ENCODE measurements at regions not wholly inside any gene's neighbourhood (a gene's known extent, or its start where the extent isn't known, plus 50 kb on each side); places are given as distances from the start of the nearest gene placed in this dataset.

DNA sequence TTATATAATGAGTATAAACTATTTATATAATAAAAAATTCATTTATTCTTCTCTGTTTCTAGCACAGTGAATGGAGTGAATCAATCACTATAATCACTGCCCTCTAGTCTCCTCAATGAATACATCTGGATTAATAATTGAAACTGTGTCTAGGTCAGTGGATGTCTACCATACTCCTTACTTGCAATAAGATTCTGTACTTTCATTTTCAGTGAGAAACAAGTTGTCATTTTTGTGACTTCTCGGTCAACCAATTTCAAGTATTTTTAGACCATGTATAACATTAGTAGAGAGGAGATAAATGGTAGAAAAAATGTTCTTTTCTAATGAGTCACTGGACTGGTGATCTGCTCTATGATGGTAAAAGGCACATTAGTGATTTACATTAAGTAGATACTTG, 799.6 kb upstream of the CHAC2 start:
- Histone ChIP-seq H3K27ac (ENCODE audit: extremely low read depth, low read depth, low read length) (no peak overlapping the region), H3K9me3 (ENCODE audit: control insufficient read depth, insufficient read depth, low read depth, low read length) (no peaks in the 10 kb centered on the region), H3K36me3 (ENCODE audit: control insufficient read depth in 2 of 2, insufficient read depth in 1 of 2, low read length in 2 of 2) (no peaks in the 10 kb centered on the region), H3K4me3 (ENCODE audit: low read depth, low read length) (no peak overlapping the region), H3K4me1 (ENCODE audit: control insufficient read depth, insufficient read depth, low read length) (no peaks in the 10 kb centered on the region)
- POLR2A ChIA-PET = no interaction called here
- no peak for TF ChIP-seq ZNF335 (tag by site-specific recombination; conservative IDR thresholded peaks at IDR 0.05)
- TF ChIP-seq, protein P1, sequence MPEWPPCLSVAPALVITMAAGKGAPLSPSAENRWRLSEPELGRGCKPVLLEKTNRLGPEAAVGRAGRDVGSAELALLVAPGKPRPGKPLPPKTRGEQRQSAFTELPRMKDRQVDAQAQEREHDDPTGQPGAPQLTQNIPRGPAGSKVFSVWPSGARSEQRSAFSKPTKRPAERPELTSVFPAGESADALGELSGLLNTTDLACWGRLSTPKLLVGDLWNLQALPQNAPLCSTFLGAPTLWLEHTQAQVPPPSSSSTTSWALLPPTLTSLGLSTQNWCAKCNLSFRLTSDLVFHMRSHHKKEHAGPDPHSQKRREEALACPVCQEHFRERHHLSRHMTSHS (tag by site-specific recombination; IDR thresholded peaks at IDR 0.05) = no peak
- no peak for TF ChIP-seq KLF1 (tag by site-specific recombination; IDR thresholded peaks at IDR 0.05)
- no peak for TF ChIP-seq PRDM1 (tag by site-specific recombination; IDR thresholded peaks at IDR 0.05)
- no peak for TF ChIP-seq ZNF423 (tag by site-specific recombination; IDR thresholded peaks at IDR 0.05)
- no peak for TF ChIP-seq ZNF37A (tag by site-specific recombination; IDR thresholded peaks at IDR 0.05)
- TF ChIP-seq ZNF211 (tag by site-specific recombination; IDR thresholded peaks at IDR 0.05; ENCODE audit: low read depth) = no peak
- TF ChIP-seq ZNF311 (tag by site-specific recombination; IDR thresholded peaks at IDR 0.05; ENCODE audit: borderline replicate concordance) = no peak
- TF ChIP-seq ZFHX2 (tag by site-specific recombination; conservative IDR thresholded peaks at IDR 0.05) = no peak
- TF ChIP-seq ZNF223 (tag by site-specific recombination; IDR thresholded peaks at IDR 0.05) = no peak
- no peak for TF ChIP-seq ZNF571 (tag by site-specific recombination; IDR thresholded peaks at IDR 0.05)
- no peak for TF ChIP-seq ZNF670 (tag by site-specific recombination; IDR thresholded peaks at IDR 0.05; ENCODE audit: low read depth)
- TF ChIP-seq ZNF121 (tag by site-specific recombination; IDR thresholded peaks at IDR 0.05) = no peak
- no peak for TF ChIP-seq ZIC2 (tag by site-specific recombination; IDR thresholded peaks at IDR 0.05)
- CTCF ChIA-PET = no interaction called here

- Histone ChIP-seq H3K27ac (ENCODE audit: extremely low read depth, low read depth, low read length) (no peak overlapping the region), H3K9me3 (ENCODE audit: control insufficient read depth, insufficient read depth, low read depth, low read length) (no peaks in the 10 kb centered on the region), H3K4me3 (ENCODE audit: low read depth, low read length) (no peak overlapping the region), H3K4me1 (ENCODE audit: control insufficient read depth, insufficient read depth, low read length) (no peaks in the 10 kb centered on the region), H3K36me3 (ENCODE audit: control insufficient read depth in 2 of 2, insufficient read depth in 1 of 2, low read length in 2 of 2) (no peaks in the 10 kb centered on the region)
- TF ChIP-seq ZNF266 (tag by site-specific recombination; IDR thresholded peaks at IDR 0.05; ENCODE audit: low read depth) (no peak), BCL11A (tag by site-specific recombination; IDR thresholded peaks at IDR 0.05; ENCODE audit: low read depth) (no peak), ZNF211 (tag by site-specific recombination; IDR thresholded peaks at IDR 0.05; ENCODE audit: low read depth) (no peak), SCRT2 (tag by site-specific recombination; IDR thresholded peaks at IDR 0.05) (no peak), KLF17 (tag by site-specific recombination; IDR thresholded peaks at IDR 0.05) (no peak), ZNF449 (tag by site-specific recombination; IDR thresholded peaks at IDR 0.05) (no peak), ZNF654 (tag by site-specific recombination; IDR thresholded peaks at IDR 0.05; ENCODE audit: low read depth) (no peak), ZNF394 (tag by site-specific recombination; IDR thresholded peaks at IDR 0.05; ENCODE audit: borderline replicate concordance) (no peak), ZNF677 (tag by site-specific recombination; IDR thresholded peaks at IDR 0.05) (no peak), ZNF510 (tag by site-specific recombination; IDR thresholded peaks at IDR 0.05; ENCODE audit: insufficient replicate concordance) (no peak)
- TF ChIP-seq, protein P2, sequence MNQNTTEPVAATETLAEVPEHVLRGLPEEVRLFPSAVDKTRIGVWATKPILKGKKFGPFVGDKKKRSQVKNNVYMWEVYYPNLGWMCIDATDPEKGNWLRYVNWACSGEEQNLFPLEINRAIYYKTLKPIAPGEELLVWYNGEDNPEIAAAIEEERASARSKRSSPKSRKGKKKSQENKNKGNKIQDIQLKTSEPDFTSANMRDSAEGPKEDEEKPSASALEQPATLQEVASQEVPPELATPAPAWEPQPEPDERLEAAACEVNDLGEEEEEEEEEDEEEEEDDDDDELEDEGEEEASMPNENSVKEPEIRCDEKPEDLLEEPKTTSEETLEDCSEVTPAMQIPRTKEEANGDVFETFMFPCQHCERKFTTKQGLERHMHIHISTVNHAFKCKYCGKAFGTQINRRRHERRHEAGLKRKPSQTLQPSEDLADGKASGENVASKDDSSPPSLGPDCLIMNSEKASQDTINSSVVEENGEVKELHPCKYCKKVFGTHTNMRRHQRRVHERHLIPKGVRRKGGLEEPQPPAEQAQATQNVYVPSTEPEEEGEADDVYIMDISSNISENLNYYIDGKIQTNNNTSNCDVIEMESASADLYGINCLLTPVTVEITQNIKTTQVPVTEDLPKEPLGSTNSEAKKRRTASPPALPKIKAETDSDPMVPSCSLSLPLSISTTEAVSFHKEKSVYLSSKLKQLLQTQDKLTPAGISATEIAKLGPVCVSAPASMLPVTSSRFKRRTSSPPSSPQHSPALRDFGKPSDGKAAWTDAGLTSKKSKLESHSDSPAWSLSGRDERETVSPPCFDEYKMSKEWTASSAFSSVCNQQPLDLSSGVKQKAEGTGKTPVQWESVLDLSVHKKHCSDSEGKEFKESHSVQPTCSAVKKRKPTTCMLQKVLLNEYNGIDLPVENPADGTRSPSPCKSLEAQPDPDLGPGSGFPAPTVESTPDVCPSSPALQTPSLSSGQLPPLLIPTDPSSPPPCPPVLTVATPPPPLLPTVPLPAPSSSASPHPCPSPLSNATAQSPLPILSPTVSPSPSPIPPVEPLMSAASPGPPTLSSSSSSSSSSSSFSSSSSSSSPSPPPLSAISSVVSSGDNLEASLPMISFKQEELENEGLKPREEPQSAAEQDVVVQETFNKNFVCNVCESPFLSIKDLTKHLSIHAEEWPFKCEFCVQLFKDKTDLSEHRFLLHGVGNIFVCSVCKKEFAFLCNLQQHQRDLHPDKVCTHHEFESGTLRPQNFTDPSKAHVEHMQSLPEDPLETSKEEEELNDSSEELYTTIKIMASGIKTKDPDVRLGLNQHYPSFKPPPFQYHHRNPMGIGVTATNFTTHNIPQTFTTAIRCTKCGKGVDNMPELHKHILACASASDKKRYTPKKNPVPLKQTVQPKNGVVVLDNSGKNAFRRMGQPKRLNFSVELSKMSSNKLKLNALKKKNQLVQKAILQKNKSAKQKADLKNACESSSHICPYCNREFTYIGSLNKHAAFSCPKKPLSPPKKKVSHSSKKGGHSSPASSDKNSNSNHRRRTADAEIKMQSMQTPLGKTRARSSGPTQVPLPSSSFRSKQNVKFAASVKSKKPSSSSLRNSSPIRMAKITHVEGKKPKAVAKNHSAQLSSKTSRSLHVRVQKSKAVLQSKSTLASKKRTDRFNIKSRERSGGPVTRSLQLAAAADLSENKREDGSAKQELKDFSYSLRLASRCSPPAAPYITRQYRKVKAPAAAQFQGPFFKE (tag by site-specific recombination; IDR thresholded peaks at IDR 0.05; ENCODE audit: borderline replicate concordance) = no peak
- POLR2A ChIA-PET = no interaction called here
- CTCF ChIA-PET = interaction anchor here (0.6 kb wide), 1 partner anchor 223 kb away, joined by 3 read pairs; no protein-coding TSS in a partner anchor
Observed at GRCh38 chr2:52964916-52965530, 802.6 kb upstream of the CHAC2 start.
